C1 segment of cervical spinal cord (tissue), 14 donors: ENCODE measurements at regions not wholly inside any gene's neighbourhood (a gene's known extent, or its start where the extent isn't known, plus 50 kb on each side); places are given as distances from the start of the nearest gene placed in this dataset.

Experiments
- DNase-seq, 14 donors: peaks; one replicate each; lab custom pipeline; 2025; lab: John Stamatoyannopoulos, UW

- DNase-seq, result no peak
These were observed 366.7 kb downstream of the FIGN start for GRCh38 chr2:163369111-163369510.

DNA sequence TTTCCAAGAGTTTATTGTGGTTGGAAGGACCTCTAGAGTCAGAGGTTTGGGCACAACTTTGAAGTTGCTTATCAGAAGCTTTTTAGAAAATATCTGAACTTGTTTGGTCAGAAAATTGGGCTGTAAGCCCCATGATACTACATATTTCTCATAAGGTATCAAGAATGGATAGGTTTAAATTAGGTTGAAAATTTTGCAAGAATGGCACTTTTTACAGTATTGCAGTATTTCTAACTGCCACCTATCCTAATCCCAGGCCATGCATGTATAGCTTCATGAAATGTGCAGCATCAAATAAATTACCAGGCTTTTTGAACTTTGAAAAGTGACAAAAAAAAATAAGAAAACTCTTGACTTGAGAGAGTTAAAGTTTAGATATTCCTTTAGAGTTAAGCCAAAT lies 367.2 kb downstream of the FIGN start:
- no peak for DNase-seq

GRCh38 chr2:163367825-163368582 lies 367.8 kb downstream of the FIGN start:
- no peak for DNase-seq

DNA sequence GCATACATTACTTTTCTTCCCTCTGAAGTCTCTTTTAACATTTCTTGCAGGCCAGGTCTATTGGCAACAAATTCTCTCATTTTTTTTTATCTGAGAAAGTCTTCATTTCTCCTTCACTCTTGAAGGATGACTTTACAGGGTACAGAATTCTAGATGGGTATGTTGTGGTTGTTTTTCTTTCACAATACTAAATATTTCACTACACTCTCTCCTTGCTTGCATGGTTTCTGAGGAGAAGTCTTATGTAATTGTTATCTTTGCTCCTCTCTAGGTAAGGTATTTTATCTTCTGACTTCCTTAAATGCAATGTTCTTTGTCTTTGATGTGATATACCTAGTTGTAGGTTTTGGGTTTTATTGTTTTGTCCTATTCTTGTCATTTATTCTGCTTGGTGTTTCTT lies 371.1 kb downstream of the FIGN start:
- no peak for DNase-seq

DNA sequence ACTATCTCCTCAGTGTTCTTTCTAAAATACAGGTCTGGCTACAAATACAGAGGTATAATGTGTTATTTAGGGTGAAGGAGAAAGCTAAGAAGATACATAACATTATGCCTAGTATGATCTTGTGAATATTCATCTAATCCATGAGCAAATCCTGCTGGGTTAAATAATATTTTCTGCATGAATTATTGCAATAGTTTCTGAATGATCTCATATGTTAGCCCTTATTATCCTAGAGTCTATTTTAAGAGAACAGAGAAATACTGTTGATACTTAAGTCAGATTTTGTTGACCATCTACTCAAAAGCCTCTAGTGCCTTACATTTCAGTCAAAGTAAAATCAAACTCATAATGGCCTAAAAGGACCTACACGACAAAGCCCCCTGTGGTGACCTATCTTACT lies 382.3 kb downstream of the FIGN start:
- no peak for DNase-seq

DNA sequence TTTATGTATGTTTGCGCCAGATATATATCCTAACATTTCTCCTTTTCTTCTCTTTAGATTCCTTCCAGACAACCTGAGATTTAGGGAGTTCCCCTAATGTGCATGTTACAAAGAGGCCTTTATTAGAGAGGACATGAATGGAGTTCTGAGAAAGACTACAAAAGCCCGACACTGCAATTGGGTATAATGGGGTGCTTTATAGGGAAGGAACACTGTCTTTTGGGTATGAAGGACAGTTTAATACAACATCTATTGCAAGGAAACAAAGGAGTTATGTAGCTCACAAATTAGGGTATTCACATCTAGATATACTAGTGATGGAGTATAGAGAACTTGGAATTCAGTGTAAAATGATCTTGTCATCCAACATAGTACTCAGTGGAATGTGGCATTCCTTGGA lies 383.8 kb downstream of the FIGN start:
- no peak for DNase-seq

DNA sequence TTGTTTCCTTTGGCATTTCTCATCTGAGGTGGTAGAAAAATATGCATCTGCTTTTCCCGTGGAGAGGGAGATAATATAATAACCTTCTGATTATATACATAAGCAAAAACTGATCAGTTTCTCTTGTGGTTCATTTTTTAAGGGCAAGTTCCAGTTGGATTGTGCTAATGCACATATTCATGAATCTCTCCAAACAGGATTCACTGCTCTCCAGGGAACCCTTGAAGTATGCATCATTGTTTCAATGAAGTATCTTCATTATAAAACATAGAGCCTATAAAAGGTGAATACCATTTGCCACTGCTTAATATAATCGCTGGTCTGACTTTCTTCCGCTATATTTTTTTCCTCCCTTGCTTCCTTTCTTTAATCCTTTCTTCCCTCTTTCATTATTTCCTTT lies 384.7 kb downstream of the FIGN start:
- no peak for DNase-seq

DNA sequence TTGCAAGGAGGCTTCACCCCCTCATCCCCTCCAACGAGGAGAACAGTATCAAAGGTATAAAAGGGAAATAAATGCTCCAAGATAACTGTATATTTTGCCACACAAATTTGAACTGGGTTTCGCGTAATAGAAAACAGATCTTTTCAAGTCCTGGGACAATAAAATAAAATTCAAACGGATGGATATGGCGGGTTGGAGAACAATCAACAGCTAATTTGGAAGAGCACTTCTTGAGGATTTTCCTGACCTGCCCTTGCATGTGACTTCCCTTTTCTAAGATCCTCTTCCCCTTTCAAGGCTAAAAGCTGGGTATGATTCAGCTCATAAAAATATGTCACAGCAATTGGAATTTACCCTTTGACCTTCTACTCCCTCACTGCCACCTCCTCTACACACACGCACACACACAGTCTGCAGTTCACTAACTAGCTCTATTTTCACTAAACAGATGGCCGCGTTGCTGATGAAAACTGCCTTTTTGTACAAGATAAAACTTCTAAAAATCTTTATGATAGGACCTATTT lies 386.9 kb downstream of the FIGN start:
- no peak for DNase-seq

- peak in 13 of 14 donors; percentile 1 to 73 (median 32) for DNase-seq
These were observed 387.6 kb downstream of the FIGN start for GRCh38 chr2:163347982-163348856.

- DNase-seq, result peak in 2 of 14 donors; percentile 5 to 6
These were observed 389.8 kb downstream of the FIGN start for GRCh38 chr2:163345795-163346573.

DNA sequence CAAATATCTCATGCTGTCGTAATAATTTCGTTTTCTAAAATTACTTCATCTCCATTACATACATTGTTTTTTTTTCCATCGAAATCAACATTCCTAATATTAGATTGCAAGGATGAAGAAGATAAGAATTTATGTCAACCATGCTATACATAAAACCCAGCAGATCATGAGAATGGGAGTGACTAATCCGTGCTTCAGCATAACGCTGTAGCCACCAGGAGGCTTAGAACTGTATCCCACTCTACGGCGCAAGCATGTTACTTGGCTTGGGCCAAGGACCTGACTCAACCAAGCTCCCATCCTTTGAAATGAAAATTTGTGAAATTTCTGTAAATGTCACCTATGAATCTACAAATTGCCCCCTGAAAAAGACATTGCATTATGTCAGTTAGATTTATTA lies 392.5 kb downstream of the FIGN start:
- DNase-seq, result no peak

- DNase-seq, result no peak
These were observed 394.4 kb downstream of the FIGN start for GRCh38 chr2:163341426-163341825.

DNA sequence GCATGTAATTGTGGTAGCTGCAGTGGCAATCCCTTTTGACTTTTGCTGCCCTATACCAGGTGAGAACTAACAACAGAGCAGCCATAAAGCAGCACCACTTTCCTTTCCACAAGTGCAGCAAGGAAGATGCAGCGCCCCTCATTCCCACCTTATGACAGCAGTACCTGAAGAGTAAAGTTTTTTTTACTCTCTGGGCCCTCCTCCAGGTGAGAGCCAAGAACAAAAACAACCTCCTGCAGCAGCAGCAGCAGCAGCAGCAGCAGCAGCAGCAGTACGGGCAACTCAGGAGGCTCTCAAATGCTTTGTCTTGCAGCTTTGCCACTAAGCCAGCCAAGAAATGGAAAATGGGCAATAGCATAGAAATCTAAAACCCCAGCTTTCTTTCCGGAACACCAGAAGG lies 397.5 kb downstream of the FIGN start:
- no peak for DNase-seq

GRCh38 chr2:163324677-163325076 lies 411.1 kb downstream of the FIGN start:
- no peak for DNase-seq

GRCh38 chr2:163319006-163319405 lies 416.8 kb downstream of the FIGN start:
- DNase-seq, result no peak

DNA sequence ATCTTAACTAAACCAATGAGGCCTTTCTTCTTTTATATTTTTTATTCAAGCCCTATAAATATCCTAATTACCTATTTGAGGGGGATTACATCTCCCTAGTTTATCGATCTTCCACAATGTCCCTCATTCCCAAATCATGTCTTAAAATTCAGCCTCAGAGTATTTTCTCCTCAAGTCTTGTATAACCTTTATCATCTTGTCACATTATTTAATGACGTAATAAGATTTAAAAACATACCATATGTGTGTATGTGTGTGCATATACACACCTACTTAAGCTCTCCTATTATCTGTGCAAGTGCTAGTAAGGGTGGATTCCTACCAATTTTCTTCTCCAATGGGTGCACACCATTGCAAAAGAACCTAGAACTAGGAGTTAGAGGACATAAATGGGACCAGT lies 421.1 kb downstream of the FIGN start:
- no peak for DNase-seq

- DNase-seq, result no peak
These were observed 423.1 kb downstream of the FIGN start for GRCh38 chr2:163312713-163313112.

DNA sequence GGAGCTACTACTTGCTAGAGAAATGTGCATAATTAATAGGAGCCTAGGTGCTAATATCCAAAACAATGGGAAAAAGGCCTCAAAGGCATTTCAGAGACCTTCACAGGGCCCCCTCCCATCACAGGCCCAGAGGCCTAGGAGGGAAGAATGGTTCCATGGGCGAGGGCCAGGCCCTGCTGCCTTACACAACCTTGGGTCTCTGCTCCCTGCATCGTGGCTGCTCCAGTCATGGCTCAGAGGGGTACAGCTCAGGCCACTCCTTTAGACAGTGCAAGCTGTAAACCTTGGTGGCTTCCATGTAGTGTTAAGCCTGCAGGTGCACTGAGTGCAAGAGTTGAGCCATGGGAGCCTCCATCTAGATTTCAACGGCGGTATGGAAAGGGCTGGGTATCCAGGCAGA lies 429.2 kb downstream of the FIGN start:
- no peak for DNase-seq

- no peak for DNase-seq
These were observed 433.7 kb downstream of the FIGN start for GRCh38 chr2:163302141-163302540.

GRCh38 chr2:163291790-163292189 lies 444.0 kb downstream of the FIGN start:
- no peak for DNase-seq

DNA sequence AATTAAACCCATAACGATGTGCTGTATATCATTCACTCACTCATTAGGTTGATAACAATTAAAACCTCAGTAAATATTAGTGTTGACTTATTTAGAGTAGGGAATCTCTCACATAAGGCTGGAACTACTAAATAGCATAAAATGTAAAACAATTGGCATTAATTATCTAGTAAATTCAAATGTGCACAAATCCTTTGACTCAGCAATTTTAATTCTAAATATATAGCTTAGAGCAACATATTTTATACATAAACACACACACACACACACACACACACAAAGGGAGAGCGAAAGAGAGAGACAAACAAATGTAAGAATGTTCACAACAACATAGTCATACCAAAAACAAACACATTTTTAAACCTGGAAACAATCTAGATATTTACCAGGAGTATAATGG lies 443.1 kb upstream of the KCNH7 start:
- DNase-seq, result no peak
